GM21526 (cell line): ENCODE measurements at regions not wholly inside any gene's neighbourhood (a gene's known extent, or its start where the extent isn't known, plus 50 kb on each side); places are given as distances from the start of the nearest gene placed in this dataset.
"Not testable (repeated sequence)": the region's sequence is repeated elsewhere in the genome, so short reads cannot be mapped to it uniquely, and the experiment has no call there.

Source experiments
- ATAC-seq: cut with Tn5 transposase; IDR thresholded peaks from one replicate; pipeline ENCODE4 v1.9.1; 2021; ENCODE audit warnings: moderate library complexity; ENCODE audit not compliant: unreplicated experiment, low FRiP score

- no peak for ATAC-seq
Measured at GRCh38 chr18:44548291-44549221, 132.1 kb upstream of the SETBP1 start.

GRCh38 chr18:44552706-44553105 is 128.0 kb upstream of the SETBP1 start:
- ATAC-seq: no peak

- peak; percentile 58 for ATAC-seq
Measured at GRCh38 chr18:44556296-44556695, 124.4 kb upstream of the SETBP1 start.

- no peak for ATAC-seq
Measured at GRCh38 chr18:44557616-44558151, 123.0 kb upstream of the SETBP1 start.

- no peak for ATAC-seq
Measured at GRCh38 chr18:44558767-44559166, 121.9 kb upstream of the SETBP1 start.

GRCh38 chr18:44562986-44563385 is 117.7 kb upstream of the SETBP1 start:
- no peak for ATAC-seq

- no peak for ATAC-seq
Measured at GRCh38 chr18:44564922-44565321, 115.8 kb upstream of the SETBP1 start.

- ATAC-seq: no peak
Measured at GRCh38 chr18:44568342-44568741, 112.3 kb upstream of the SETBP1 start.

- no peak for ATAC-seq
Measured at GRCh38 chr18:44568986-44569385, 111.7 kb upstream of the SETBP1 start.

GRCh38 chr18:44569391-44570055 is 111.2 kb upstream of the SETBP1 start:
- ATAC-seq: no peak

GRCh38 chr18:44579028-44579702 is 101.5 kb upstream of the SETBP1 start:
- ATAC-seq: peak; percentile 61

- no peak for ATAC-seq
Measured at GRCh38 chr18:44579745-44580144, 100.9 kb upstream of the SETBP1 start.

GRCh38 chr18:44580159-44580558 is 100.5 kb upstream of the SETBP1 start:
- no peak for ATAC-seq

GRCh38 chr18:44580782-44581181 is 99.9 kb upstream of the SETBP1 start:
- ATAC-seq: not testable (repeated sequence)

GRCh38 chr18:44582456-44582855 is 98.2 kb upstream of the SETBP1 start:
- ATAC-seq: no peak

GRCh38 chr18:44584900-44585299 is 95.8 kb upstream of the SETBP1 start:
- ATAC-seq: no peak

- ATAC-seq: no peak
Measured at GRCh38 chr18:44586782-44587524, 93.7 kb upstream of the SETBP1 start.

GRCh38 chr18:44588508-44588907 is 92.2 kb upstream of the SETBP1 start:
- no peak for ATAC-seq

GRCh38 chr18:44589693-44590355 is 90.9 kb upstream of the SETBP1 start:
- ATAC-seq: no peak
